T-helper 1 cell treated with Interleukin-12 subunit alpha and Interleukin-12 subunit beta and Interleukin-4 antibody, amounts not matched to agents 30 μg/mL and 1 μg/mL, for 36 hours (primary cell): ENCODE measurements at regions not wholly inside any gene's neighbourhood (a gene's known extent, or its start where the extent isn't known, plus 50 kb on each side); places are given as distances from the start of the nearest gene placed in this dataset.

Experiments
- H3K27ac Mint-ChIP-seq: one replicate; pipeline ENCODE4 v1.8.0; 2021; ENCODE audit warnings: mild to moderate bottlenecking, mixed read lengths
- H3K27me3 Mint-ChIP-seq: one replicate; pipeline ENCODE4 v1.8.0; 2021; ENCODE audit warnings: low read depth, mixed read lengths
- H3K36me3 Mint-ChIP-seq: one replicate; pipeline ENCODE4 v1.8.0; 2021; ENCODE audit warnings: low read depth, mixed read lengths
- H3K4me1 Mint-ChIP-seq: one replicate; pipeline ENCODE4 v1.8.0; 2021; ENCODE audit warnings: low read depth, mixed read lengths
- H3K4me3 Mint-ChIP-seq: one replicate; pipeline ENCODE4 v1.8.0; 2021; ENCODE audit warnings: mild to moderate bottlenecking, moderate library complexity, mixed read lengths
- H3K9me3 Mint-ChIP-seq: one replicate; pipeline ENCODE4 v1.8.0; 2021; ENCODE audit warnings: mixed read lengths

DNA sequence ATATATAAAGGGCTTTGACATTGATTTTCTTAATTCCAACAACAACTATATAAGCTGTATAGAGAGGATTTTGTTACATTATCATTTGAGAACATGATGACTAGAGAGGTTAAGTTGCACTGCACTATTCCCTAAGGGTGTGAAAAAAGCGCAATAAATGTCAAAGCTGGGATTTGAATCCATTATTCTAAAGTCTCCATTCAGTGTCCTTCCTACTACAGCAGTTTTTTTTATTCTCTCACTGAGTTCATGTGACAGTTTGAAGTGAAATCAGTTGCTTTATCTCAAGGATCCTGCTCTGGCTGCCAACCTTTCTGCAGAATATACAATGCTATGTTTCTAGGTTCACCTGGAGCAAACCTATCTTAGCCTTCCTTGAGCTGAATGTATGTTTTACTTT is 177.5 kb downstream of the ANKRD50 start:
- Mint-ChIP-seq H3K4me1 (no peaks in the 10 kb centered on the region), H3K36me3 (no peaks in the 10 kb centered on the region), H3K4me3 (no peak overlapping the region), H3K27me3 (no peaks in the 10 kb centered on the region), H3K9me3 (no peaks in the 10 kb centered on the region), H3K27ac (no peak overlapping the region)

DNA sequence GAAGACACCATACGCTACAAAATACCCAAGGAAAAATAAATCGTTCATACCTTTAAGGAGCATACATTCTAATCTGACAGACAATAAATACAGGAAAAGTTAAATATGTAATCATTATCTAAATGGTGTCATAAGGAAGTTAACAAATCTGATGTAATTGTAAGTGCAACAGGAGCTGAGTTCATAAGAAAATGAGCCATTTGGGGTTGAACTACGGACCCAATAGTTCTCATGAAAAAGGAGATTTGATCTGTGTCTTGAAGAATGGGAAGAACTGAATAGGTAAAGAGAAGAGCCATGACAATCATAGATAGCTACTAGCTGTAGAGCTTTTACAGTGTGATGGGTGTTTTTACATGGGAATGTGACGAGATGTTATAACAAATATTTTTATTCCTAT is 175.6 kb downstream of the ANKRD50 start:
- H3K4me3 Mint-ChIP-seq: no peak overlapping the region
- no peaks in the 10 kb centered on the region for H3K9me3 Mint-ChIP-seq
- no peaks in the 10 kb centered on the region for H3K27me3 Mint-ChIP-seq
- no peaks in the 10 kb centered on the region for H3K4me1 Mint-ChIP-seq
- H3K36me3 Mint-ChIP-seq: no peaks in the 10 kb centered on the region
- no peak overlapping the region for H3K27ac Mint-ChIP-seq

DNA sequence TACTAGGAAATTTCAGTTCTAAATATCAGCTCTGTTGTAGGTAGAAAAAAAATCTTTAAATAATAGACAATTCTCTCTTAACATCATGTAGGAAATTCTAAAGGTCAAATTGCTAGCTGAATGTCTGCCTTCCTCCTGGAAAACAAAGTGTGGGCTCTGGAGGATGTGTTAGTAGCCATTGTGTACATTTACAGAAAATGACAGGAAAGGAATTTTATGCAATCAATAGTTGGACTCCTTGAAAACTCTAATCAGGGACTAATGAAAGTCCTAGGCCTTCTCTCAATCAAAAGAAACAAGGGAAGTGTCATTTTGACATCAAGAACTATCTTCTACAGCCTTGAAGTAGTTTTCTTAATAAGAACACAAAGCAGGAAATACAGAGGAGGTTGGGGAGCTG is 174.6 kb downstream of the ANKRD50 start:
- H3K36me3 Mint-ChIP-seq: no peaks in the 10 kb centered on the region
- no peaks in the 10 kb centered on the region for H3K27me3 Mint-ChIP-seq
- H3K27ac Mint-ChIP-seq: no peak overlapping the region
- H3K9me3 Mint-ChIP-seq: no peaks in the 10 kb centered on the region
- H3K4me3 Mint-ChIP-seq: no peak overlapping the region
- H3K4me1 Mint-ChIP-seq: no peaks in the 10 kb centered on the region

DNA sequence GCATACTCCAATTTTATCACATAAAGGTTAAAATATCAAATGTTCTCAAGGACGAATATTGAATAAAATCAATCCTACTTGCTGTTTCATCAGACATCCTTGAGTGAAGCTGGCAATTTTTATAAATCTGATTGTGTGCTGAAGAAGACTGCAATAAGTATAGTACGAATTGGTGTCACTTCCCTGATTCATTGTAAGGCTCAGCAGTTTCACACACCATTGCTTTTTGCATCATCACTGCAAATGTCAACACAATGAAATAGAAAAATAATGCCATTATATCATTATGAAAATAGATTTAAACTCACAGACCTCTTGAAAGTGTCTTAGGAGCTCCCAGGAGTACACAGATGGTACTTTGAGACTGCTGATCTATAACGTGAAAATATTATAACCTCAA is 172.5 kb downstream of the ANKRD50 start:
- Mint-ChIP-seq H3K4me1 (no peaks in the 10 kb centered on the region), H3K4me3 (no peak overlapping the region), H3K27me3 (no peaks in the 10 kb centered on the region), H3K36me3 (no peaks in the 10 kb centered on the region), H3K27ac (no peak overlapping the region), H3K9me3 (no peaks in the 10 kb centered on the region)

DNA sequence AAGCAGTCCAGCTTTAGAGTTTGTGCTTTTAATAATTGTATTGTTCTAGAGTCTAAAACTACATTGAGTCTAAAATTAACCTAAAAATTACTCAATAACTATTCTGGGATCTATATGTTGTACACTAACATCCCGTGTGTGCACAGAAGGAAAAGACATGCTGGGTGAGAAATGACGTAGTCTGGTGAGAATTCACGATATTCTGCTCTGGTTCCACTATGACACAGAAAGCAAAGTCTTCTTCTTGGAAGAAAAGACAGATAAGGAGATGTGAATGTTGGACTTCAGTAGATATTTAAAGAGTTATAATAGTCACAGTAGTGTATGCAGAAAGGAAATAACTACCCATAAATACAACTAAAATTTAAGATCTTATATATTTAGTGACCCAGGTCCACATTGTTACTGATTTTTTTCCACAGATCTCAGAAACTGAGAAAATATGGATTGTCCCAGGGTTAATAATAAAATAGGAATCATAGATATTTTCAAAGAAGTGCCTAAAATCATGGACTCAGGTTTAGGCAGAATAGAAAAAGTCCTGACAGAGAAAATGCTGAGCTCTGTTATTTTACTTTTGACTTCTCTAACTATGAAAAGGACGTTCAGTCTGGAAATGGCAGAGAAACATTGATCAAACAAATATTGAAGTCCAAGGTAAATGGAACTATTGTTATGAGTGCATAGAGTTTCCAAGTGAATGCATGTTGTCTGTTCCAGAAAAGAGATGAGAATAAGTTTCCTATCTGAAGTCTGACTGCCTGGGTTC is 170.7 kb downstream of the ANKRD50 start:
- no peaks in the 10 kb centered on the region for H3K36me3 Mint-ChIP-seq
- H3K4me3 Mint-ChIP-seq: no peak overlapping the region
- no peak overlapping the region for H3K27ac Mint-ChIP-seq
- H3K4me1 Mint-ChIP-seq: no peaks in the 10 kb centered on the region
- no peaks in the 10 kb centered on the region for H3K27me3 Mint-ChIP-seq
- no peaks in the 10 kb centered on the region for H3K9me3 Mint-ChIP-seq

DNA sequence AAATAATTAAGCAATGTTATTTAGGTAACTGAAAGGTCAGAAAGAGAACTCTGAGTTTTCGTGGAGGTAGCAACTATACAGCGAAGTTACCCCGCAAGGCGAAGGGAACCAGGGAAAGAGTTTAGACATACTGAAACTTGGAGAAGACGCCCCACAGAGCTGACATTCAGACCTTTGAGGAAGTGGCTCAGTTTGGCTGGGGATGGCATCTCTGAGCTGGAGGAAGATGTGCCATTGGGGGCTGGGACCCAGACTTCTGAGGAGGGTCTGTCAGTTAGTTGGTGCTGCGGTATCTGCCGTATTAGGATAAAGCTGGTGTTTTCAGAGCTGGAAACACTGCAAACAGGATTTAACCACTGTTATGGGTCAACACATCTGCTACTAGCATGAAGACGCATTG is 156.6 kb downstream of the ANKRD50 start:
- Mint-ChIP-seq H3K4me1 (no peaks in the 10 kb centered on the region), H3K27ac (no peak overlapping the region), H3K4me3 (no peak overlapping the region), H3K27me3 (no peaks in the 10 kb centered on the region), H3K9me3 (no peaks in the 10 kb centered on the region), H3K36me3 (no peaks in the 10 kb centered on the region)

DNA sequence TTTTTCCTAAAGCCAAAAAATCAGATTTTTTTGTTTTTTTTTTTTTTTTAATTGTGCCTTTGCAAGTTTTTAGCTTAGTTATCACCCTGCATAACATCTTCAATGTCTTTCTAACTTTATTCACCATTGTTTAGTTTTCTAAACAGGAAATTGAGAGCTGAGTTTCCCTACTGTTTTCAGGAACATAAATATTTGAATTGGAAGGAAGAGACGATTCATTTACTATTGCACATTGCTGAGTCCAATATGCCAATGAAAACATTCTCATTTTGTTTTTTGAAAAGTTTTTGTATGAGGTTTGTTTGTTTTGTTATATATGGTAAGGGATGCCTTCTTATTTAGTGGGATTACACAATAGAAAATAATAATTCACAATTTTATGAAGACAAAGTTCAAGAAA is 148.4 kb downstream of the ANKRD50 start:
- Mint-ChIP-seq H3K4me1 (no peaks in the 10 kb centered on the region), H3K27me3 (no peaks in the 10 kb centered on the region), H3K36me3 (no peaks in the 10 kb centered on the region), H3K9me3 (no peaks in the 10 kb centered on the region), H3K4me3 (no peak overlapping the region), H3K27ac (no peak overlapping the region)

DNA sequence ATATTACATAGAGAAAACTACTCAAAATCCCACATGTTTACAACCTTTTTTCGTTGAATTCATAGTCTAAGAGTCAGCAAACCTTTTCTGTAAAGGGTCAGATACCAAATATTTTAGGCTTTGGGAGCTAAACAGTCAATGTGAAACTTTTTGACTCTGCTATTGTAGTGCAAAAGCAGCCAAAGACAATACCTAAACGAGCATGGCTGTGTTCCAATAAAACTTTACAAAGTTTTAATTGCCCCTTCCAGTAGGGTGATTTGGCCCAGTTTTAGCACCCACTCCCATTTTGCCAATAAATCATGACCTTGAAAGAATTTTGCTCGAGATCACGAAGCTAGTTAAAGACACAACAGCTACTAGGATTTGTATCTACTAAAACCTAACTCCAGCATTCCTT is 147.2 kb downstream of the ANKRD50 start:
- Mint-ChIP-seq H3K9me3 (no peaks in the 10 kb centered on the region), H3K36me3 (no peaks in the 10 kb centered on the region), H3K4me1 (no peaks in the 10 kb centered on the region), H3K4me3 (no peak overlapping the region), H3K27me3 (no peaks in the 10 kb centered on the region), H3K27ac (no peak overlapping the region)

DNA sequence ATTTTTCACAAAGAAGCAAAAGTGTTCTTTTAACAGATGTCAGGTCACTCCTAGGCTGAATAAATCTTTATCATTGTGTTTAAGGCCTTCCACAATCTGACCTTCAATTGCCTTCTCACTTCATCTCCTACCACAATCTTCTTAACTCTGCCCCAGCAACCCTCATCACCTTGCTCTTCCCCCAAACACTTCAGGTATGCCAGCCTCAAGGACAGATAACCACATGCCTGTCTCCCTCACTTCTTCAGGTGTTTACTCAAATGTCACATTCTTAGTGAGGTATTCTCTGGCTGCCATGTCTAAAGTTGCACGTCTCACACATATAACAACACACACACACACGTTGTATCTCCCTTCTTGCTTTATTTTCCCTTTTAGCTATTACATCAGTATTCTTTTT is 146.5 kb downstream of the ANKRD50 start:
- no peaks in the 10 kb centered on the region for H3K9me3 Mint-ChIP-seq

DNA sequence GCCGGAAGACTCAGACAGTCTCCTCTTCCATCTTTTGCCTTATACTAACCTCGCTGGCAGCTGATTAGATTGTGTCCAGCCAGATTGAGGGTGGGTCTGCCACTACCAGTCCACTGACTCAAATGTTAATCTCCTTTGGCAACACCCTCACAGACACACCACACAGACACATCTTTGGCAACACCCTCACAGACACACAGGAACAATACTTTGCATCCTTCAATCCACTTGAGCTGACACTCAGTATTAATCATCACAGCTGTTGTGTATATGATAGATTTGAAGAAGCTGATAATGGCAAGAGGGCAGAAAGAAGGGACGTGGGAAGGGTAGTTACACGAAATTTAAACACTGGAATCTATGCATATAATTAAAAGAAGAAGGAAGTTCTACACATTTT is 139.5 kb downstream of the ANKRD50 start:
- no peaks in the 10 kb centered on the region for H3K4me1 Mint-ChIP-seq
- no peaks in the 10 kb centered on the region for H3K36me3 Mint-ChIP-seq
- no peak overlapping the region for H3K27ac Mint-ChIP-seq
- no peaks in the 10 kb centered on the region for H3K9me3 Mint-ChIP-seq
- H3K4me3 Mint-ChIP-seq: no peak overlapping the region
- no peaks in the 10 kb centered on the region for H3K27me3 Mint-ChIP-seq

More for the DNA sequence above, 146.5 kb downstream of the ANKRD50 start:
- Mint-ChIP-seq H3K36me3 (no peaks in the 10 kb centered on the region), H3K27me3 (no peaks in the 10 kb centered on the region), H3K4me3 (no peak overlapping the region), H3K27ac (no peak overlapping the region), H3K4me1 (no peaks in the 10 kb centered on the region)

DNA sequence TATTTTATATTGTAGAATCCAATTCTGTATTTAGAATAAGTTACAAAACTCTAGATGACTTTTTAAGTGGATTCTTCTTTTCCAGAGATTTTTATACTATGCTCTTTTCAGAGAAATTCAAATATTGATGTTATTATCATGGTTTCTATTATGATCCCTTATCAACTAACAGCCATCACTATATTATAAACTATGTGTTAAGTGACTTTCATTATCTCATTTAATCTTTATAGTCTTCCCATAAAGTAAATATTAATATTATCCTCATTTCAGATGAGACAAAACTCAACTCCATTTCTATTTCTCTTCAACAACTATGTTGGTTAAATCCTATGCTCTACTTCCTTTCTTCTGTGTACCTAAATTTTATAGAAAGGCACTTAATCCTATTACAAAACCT is 132.6 kb downstream of the ANKRD50 start:
- Mint-ChIP-seq H3K4me3 (no peak overlapping the region), H3K36me3 (no peaks in the 10 kb centered on the region), H3K27ac (no peak overlapping the region), H3K4me1 (no peaks in the 10 kb centered on the region), H3K27me3 (no peaks in the 10 kb centered on the region), H3K9me3 (no peaks in the 10 kb centered on the region)

DNA sequence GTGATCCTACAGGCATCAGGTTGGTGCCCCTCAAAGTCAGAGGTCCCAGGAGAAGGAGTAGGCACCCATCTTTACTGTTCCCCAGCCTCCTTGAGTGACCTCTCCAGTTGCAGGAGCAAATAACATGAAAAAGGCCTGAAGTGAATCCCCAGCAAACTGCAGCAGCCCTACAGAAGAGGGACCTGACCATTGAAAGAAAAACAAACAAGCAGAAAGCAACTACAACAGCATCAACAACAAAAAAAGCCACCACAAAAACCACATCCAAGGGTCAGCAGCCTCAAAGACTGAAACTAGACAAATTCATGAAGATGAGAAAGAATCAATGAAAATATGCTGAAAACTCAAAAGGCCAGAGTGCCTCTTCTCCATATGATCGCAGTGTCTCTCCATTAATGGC is 128.7 kb downstream of the ANKRD50 start:
- Mint-ChIP-seq H3K36me3 (no peaks in the 10 kb centered on the region), H3K4me1 (no peaks in the 10 kb centered on the region), H3K27me3 (no peaks in the 10 kb centered on the region), H3K27ac (no peak overlapping the region), H3K9me3 (no peaks in the 10 kb centered on the region), H3K4me3 (no peak overlapping the region)

DNA sequence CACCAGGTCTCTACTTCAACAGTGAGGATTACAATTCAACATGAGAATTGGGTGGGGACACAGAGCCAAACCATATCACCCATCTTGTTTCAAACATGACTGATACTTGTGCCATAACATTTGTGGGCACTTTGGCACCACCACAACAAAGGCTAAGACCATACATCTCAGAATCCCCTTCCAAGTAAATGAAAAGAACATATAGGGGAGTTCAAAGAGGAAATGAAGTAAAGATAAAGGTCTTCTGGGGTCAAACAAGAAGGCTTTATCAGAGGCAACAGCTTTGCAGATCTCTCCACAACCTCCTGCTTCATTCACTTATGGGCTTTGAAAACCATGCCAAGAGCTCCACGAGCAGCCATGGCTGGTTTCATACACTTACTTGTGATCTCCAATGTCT is 122.7 kb downstream of the ANKRD50 start:
- Mint-ChIP-seq H3K9me3 (no peaks in the 10 kb centered on the region), H3K36me3 (no peaks in the 10 kb centered on the region), H3K4me3 (no peak overlapping the region), H3K27ac (no peak overlapping the region), H3K4me1 (no peaks in the 10 kb centered on the region), H3K27me3 (no peaks in the 10 kb centered on the region)

DNA sequence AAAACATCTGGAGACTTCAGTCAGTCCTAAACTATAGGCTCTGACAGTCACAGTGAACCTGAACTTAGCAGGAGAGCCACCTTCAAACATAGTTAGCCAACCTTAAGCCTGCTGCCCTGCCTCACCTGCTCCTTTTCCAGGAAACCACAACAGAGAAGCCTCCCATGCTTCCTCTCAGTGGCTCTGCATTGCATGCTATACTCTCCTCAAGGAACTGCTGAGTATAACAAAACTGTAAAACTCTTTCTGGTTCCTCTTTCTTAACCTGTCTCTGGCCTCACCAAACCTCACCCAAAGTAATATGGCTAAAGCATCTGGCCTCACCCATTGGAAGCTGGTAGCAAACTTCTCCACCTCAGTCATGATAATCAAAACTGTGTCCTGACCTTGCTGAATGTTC is 122.1 kb downstream of the ANKRD50 start:
- no peaks in the 10 kb centered on the region for H3K27me3 Mint-ChIP-seq
- H3K27ac Mint-ChIP-seq: no peak overlapping the region
- H3K4me1 Mint-ChIP-seq: no peaks in the 10 kb centered on the region
- no peak overlapping the region for H3K4me3 Mint-ChIP-seq
- no peaks in the 10 kb centered on the region for H3K36me3 Mint-ChIP-seq
- no peaks in the 10 kb centered on the region for H3K9me3 Mint-ChIP-seq

DNA sequence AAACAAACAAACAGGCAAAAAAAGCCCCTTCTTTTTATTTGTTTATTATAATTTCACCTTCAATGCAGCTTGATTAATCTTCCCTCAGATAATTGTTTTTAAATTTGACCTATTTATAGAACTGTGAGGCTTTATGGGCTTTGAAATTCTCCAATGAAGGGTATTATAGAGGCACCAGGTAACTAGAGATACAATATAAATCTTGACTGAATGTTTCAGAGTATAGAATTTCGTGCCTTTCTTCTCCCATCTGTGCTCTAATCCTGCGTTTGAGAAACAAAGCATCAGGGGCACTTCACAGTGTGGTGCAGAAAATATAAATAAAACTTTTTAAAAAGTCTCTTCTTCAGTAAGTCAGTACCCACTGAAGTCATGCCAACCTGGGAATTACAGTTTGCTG is 120.9 kb downstream of the ANKRD50 start:
- Mint-ChIP-seq H3K4me3 (no peak overlapping the region), H3K4me1 (no peaks in the 10 kb centered on the region), H3K27ac (no peak overlapping the region), H3K9me3 (no peaks in the 10 kb centered on the region), H3K36me3 (no peaks in the 10 kb centered on the region), H3K27me3 (no peaks in the 10 kb centered on the region)

DNA sequence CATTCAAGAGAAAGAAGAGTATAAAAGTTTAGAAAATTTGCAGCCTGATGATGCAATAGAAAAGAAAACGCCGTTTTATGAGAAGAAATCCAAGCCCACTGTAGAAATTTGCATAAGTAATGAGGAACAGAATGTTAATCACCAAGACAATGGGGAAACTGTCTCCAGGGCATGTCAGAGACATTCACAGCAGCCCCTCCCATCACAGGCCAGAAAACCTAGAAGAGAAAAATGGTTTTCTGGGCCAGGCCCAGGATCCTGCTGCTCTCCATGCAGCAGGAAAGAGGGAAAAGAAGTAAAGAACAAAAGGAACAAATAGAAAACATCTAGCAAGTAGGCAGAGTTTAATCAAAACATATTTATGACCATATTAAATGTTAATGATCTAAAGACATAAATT is 119.0 kb downstream of the ANKRD50 start:
- H3K36me3 Mint-ChIP-seq: no peaks in the 10 kb centered on the region
- no peak overlapping the region for H3K4me3 Mint-ChIP-seq
- H3K27ac Mint-ChIP-seq: no peak overlapping the region
- no peaks in the 10 kb centered on the region for H3K27me3 Mint-ChIP-seq
- no peaks in the 10 kb centered on the region for H3K9me3 Mint-ChIP-seq
- no peaks in the 10 kb centered on the region for H3K4me1 Mint-ChIP-seq
